ENCODE measurements at regions not wholly inside any gene's neighbourhood (a gene's known extent, or its start where the extent isn't known, plus 50 kb on each side); places are given as distances from the start of the nearest gene placed in this dataset.

DNA sequence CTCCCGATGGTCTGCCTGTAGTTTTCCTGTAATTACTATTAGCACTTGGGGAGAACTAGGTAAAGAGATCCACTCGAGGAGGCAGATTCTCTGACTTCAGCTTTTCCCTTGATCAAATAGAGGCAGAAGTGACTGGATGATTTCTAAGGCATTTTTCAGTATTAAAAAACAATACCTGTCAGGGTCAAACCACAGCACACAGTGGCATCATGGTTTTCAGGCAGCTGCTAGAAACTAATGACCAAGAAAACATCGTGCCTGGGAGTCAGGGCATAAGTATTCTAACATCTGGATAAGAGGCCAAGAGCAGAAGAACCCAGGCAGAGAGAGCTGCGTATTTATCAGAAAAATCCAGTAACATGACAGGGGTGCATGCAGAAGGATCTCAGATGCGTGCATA, 419.9 kb downstream of the TUSC7 start:
- Histone ChIP-seq H3K9ac (no peak overlapping the region), H3F3A (ENCODE audit: insufficient read depth) (no peaks in the 10 kb centered on the region), H3K4me3 (no peak overlapping the region), H3K79me2 (ENCODE audit: insufficient read depth) (no peaks in the 10 kb centered on the region), H4K20me1 (ENCODE audit: insufficient read depth) (no peaks in the 10 kb centered on the region), H3K9me3 (ENCODE audit: low read depth) (no peaks in the 10 kb centered on the region), H3K36me3 (ENCODE audit: low read depth) (no peaks in the 10 kb centered on the region), H2AFZ (no peak overlapping the region), H3K27ac (no peak overlapping the region), H3K4me1 (ENCODE audit: insufficient read depth) (peaks cover 8% of the 10 kb centered on the region), H3K27me3 (replicated peaks; ENCODE audit: insufficient read depth) (no peaks in the 10 kb centered on the region), H3K9me2 (ENCODE audit: insufficient read depth) (no peaks in the 10 kb centered on the region), H3K4me2 (ENCODE audit: unreplicated experiment) (no peak overlapping the region)
- WGBS, 2 experiments (ENCODE audit: low coverage in 1 of 2, low lambda C conversion rate in 2 of 2, missing lambda C conversion rate in 2 of 2), result 54 to 56% methylated on average over 5 of the region's 5 CpGs
- DNase-seq, result no peak
- TF ChIP-seq EZH2 (IDR thresholded peaks at IDR 0.05; ENCODE audit: insufficient read depth, poor library complexity, severe bottlenecking), result no peak
- TF ChIP-seq EZH2phosphoT487 (IDR thresholded peaks at IDR 0.05; ENCODE audit: insufficient read depth, low read depth), result no peak
- in situ Hi-C loops (cut with MboI), result no loop called here

DNA sequence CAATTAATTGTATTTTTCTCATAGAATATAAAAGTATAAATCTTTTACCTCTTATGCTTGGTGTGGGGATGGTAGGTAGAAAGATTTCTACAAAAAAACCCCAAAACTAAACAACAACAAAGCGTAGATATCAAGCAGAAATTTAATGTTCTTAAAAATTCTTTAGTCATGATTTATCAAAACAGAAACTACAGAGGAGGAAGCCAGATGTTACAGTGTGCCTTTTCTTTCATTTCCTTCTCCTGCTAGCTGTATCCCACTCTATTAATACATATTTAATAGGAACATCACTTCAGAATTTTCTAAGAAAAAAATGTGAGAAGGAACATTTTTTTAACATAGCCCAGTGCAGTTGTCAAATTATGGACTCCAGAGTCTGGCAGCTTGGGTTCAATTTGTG, 420.6 kb downstream of the TUSC7 start:
- no peaks in the 10 kb centered on the region for H3F3A ChIP-seq (ENCODE audit: insufficient read depth)
- H2AFZ ChIP-seq, result no peak overlapping the region
- H3K9ac ChIP-seq, result no peak overlapping the region
- no peaks in the 10 kb centered on the region for H4K20me1 ChIP-seq (ENCODE audit: insufficient read depth)
- in situ Hi-C loops (cut with MboI), result no loop called here
- H3K9me2 ChIP-seq (ENCODE audit: insufficient read depth), result no peaks in the 10 kb centered on the region
- no peaks in the 10 kb centered on the region for H3K27me3 ChIP-seq (replicated peaks; ENCODE audit: insufficient read depth)
- H3K9me3 ChIP-seq (ENCODE audit: low read depth), result no peaks in the 10 kb centered on the region
- no peak for TF ChIP-seq EZH2phosphoT487 (IDR thresholded peaks at IDR 0.05; ENCODE audit: insufficient read depth, low read depth)
- TF ChIP-seq EZH2 (IDR thresholded peaks at IDR 0.05; ENCODE audit: insufficient read depth, poor library complexity, severe bottlenecking), result no peak
- 0 to 5% methylated on average over 1 of the region's 1 CpG for WGBS, 2 experiments (ENCODE audit: low coverage in 1 of 2, low lambda C conversion rate in 2 of 2, missing lambda C conversion rate in 2 of 2)
- no peaks in the 10 kb centered on the region for H3K79me2 ChIP-seq (ENCODE audit: insufficient read depth)
- no peak overlapping the region for H3K4me3 ChIP-seq
- DNase-seq, result peak; percentile 13
- H3K4me1 ChIP-seq (ENCODE audit: insufficient read depth), result peaks cover 8% of the 10 kb centered on the region
- no peak overlapping the region for H3K4me2 ChIP-seq (ENCODE audit: unreplicated experiment)
- no peaks in the 10 kb centered on the region for H3K36me3 ChIP-seq (ENCODE audit: low read depth)
- H3K27ac ChIP-seq, result no peak overlapping the region

DNA sequence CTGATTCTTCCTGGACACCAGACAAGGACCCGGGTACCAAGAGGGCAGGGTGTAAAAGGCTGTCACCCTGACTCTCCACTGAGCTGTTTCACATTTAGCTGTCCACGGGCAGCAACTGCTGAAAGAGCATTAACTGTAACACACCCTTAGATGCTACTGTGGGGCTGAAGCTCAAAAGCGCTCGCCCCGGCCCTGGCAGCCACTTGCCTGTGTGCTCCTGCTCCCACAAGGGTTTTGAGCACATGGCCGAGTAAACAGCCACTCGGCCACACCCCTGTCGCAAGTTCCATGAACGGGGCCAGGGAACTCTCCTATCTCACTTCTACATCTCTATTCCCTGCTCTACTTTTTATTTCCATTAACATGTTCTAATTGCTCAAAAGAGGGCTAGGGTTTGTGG, 421.7 kb downstream of the TUSC7 start:
- DNase-seq, result no peak
- no peak overlapping the region for H3K9ac ChIP-seq
- H3K9me3 ChIP-seq (ENCODE audit: low read depth), result no peaks in the 10 kb centered on the region
- H3K27me3 ChIP-seq (replicated peaks; ENCODE audit: insufficient read depth), result no peaks in the 10 kb centered on the region
- no peak overlapping the region for H3K27ac ChIP-seq
- no peaks in the 10 kb centered on the region for H3K79me2 ChIP-seq (ENCODE audit: insufficient read depth)
- H3K4me1 ChIP-seq (ENCODE audit: insufficient read depth), result peaks cover 8% of the 10 kb centered on the region
- no peak overlapping the region for H3K4me3 ChIP-seq
- no peaks in the 10 kb centered on the region for H4K20me1 ChIP-seq (ENCODE audit: insufficient read depth)
- H3K4me2 ChIP-seq (ENCODE audit: unreplicated experiment), result no peak overlapping the region
- TF ChIP-seq EZH2phosphoT487 (IDR thresholded peaks at IDR 0.05; ENCODE audit: insufficient read depth, low read depth), result no peak
- TF ChIP-seq EZH2 (IDR thresholded peaks at IDR 0.05; ENCODE audit: insufficient read depth, poor library complexity, severe bottlenecking), result no peak
- no peaks in the 10 kb centered on the region for H3K9me2 ChIP-seq (ENCODE audit: insufficient read depth)
- H3F3A ChIP-seq (ENCODE audit: insufficient read depth), result no peaks in the 10 kb centered on the region
- H2AFZ ChIP-seq, result no peak overlapping the region
- in situ Hi-C loops (cut with MboI), result no loop called here
- WGBS, 2 experiments (ENCODE audit: low coverage in 1 of 2, low lambda C conversion rate in 2 of 2, missing lambda C conversion rate in 2 of 2), result 71 to 77% methylated on average over 9 of the region's 9 CpGs
- no peaks in the 10 kb centered on the region for H3K36me3 ChIP-seq (ENCODE audit: low read depth)

DNA sequence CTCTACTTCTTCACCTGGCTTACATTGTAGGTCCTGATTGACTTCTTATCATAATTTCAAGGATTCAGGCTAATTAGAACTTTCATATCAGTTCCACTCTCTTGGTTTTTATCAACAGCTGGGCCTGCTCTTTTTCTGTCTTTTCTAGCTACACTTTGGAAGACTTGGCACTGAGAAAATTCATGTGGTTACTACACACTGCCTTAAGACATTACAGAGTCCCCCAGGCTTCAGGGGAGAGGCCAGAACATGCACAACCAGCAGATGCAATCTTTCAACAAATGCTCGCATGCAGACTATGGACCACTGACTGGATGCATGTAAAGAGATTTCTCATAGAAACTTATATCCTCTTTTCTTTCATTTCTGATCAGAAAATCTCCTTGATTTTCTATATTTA, 423.5 kb downstream of the TUSC7 start:
- no peaks in the 10 kb centered on the region for H3K9me2 ChIP-seq (ENCODE audit: insufficient read depth)
- no peak overlapping the region for H3K27ac ChIP-seq
- WGBS, 2 experiments (ENCODE audit: low coverage in 1 of 2, low lambda C conversion rate in 2 of 2, missing lambda C conversion rate in 2 of 2), result 94 to 100% methylated on average over 1 of the region's 1 CpG
- H3K4me1 ChIP-seq (ENCODE audit: insufficient read depth), result peaks cover 8% of the 10 kb centered on the region
- no peaks in the 10 kb centered on the region for H4K20me1 ChIP-seq (ENCODE audit: insufficient read depth)
- no peak overlapping the region for H3K9ac ChIP-seq
- H3K4me3 ChIP-seq, result no peak overlapping the region
- H3K9me3 ChIP-seq (ENCODE audit: low read depth), result no peaks in the 10 kb centered on the region
- TF ChIP-seq EZH2 (IDR thresholded peaks at IDR 0.05; ENCODE audit: insufficient read depth, poor library complexity, severe bottlenecking) (no peak), EZH2phosphoT487 (IDR thresholded peaks at IDR 0.05; ENCODE audit: insufficient read depth, low read depth) (no peak)
- DNase-seq, result no peak
- H2AFZ ChIP-seq, result no peak overlapping the region
- no peak overlapping the region for H3K4me2 ChIP-seq (ENCODE audit: unreplicated experiment)
- no peaks in the 10 kb centered on the region for H3K36me3 ChIP-seq (ENCODE audit: low read depth)
- no peaks in the 10 kb centered on the region for H3K27me3 ChIP-seq (replicated peaks; ENCODE audit: insufficient read depth)
- in situ Hi-C loops (cut with MboI), result no loop called here
- H3F3A ChIP-seq (ENCODE audit: insufficient read depth), result no peaks in the 10 kb centered on the region
- no peaks in the 10 kb centered on the region for H3K79me2 ChIP-seq (ENCODE audit: insufficient read depth)

GRCh38 chr3:117135207-117135606, 425.6 kb downstream of the TUSC7 start:
- Histone ChIP-seq H4K20me1 (ENCODE audit: insufficient read depth) (no peaks in the 10 kb centered on the region), H3K9me2 (ENCODE audit: insufficient read depth) (no peaks in the 10 kb centered on the region), H3K4me2 (ENCODE audit: unreplicated experiment) (no peak overlapping the region), H3K36me3 (ENCODE audit: low read depth) (no peaks in the 10 kb centered on the region), H3K4me1 (ENCODE audit: insufficient read depth) (peaks cover 4% of the 10 kb centered on the region), H3K79me2 (ENCODE audit: insufficient read depth) (no peaks in the 10 kb centered on the region), H3K9ac (no peak overlapping the region), H3K27ac (no peak overlapping the region), H3K4me3 (no peak overlapping the region), H3K9me3 (ENCODE audit: low read depth) (no peaks in the 10 kb centered on the region), H3F3A (ENCODE audit: insufficient read depth) (no peaks in the 10 kb centered on the region), H3K27me3 (replicated peaks; ENCODE audit: insufficient read depth) (no peaks in the 10 kb centered on the region), H2AFZ (no peak overlapping the region)
- no peak for DNase-seq
- in situ Hi-C loops (cut with MboI), result no loop called here
- TF ChIP-seq EZH2 (IDR thresholded peaks at IDR 0.05; ENCODE audit: insufficient read depth, poor library complexity, severe bottlenecking), result no peak

Measured in GM23248 (cell line).